ENCODE measurements at regions not wholly inside any gene's neighbourhood (a gene's known extent, or its start where the extent isn't known, plus 50 kb on each side); places are given as distances from the start of the nearest gene placed in this dataset.

DNA sequence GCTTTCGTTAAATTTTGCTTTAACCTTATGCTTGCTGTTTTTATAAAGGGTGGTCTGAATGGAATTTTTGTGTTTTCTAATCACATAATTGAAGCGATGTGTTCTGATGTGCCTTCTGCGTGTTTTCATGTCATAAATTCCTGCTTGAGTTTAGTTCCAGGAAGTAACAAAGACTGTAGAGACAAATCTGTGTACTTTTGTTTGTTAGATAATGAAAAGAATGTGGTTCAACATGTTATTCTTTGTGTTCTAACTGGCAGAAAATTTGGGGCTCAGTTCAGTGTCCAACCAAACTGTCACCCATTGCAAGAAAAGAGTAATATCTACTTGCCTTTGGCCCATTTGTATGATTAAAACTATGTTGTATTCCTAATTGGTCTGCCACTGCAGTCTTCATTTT lies 324.0 kb downstream of the DIPK2A start:
- TF ChIP-seq POLR2A (IDR thresholded peaks at IDR 0.05): no peak
- TF ChIP-seq, protein P1, sequence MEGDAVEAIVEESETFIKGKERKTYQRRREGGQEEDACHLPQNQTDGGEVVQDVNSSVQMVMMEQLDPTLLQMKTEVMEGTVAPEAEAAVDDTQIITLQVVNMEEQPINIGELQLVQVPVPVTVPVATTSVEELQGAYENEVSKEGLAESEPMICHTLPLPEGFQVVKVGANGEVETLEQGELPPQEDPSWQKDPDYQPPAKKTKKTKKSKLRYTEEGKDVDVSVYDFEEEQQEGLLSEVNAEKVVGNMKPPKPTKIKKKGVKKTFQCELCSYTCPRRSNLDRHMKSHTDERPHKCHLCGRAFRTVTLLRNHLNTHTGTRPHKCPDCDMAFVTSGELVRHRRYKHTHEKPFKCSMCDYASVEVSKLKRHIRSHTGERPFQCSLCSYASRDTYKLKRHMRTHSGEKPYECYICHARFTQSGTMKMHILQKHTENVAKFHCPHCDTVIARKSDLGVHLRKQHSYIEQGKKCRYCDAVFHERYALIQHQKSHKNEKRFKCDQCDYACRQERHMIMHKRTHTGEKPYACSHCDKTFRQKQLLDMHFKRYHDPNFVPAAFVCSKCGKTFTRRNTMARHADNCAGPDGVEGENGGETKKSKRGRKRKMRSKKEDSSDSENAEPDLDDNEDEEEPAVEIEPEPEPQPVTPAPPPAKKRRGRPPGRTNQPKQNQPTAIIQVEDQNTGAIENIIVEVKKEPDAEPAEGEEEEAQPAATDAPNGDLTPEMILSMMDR (IDR thresholded peaks at IDR 0.05): no peak

Measured in sigmoid colon (tissue), 3 donors.